ENCODE measurements at regions not wholly inside any gene's neighbourhood (a gene's known extent, or its start where the extent isn't known, plus 50 kb on each side); places are given as distances from the start of the nearest gene placed in this dataset.
"Not testable (repeated sequence)": the region's sequence is repeated elsewhere in the genome, so short reads cannot be mapped to it uniquely, and the experiment has no call there.

- CTCF ChIA-PET: no interaction called here
- DNase-seq (ENCODE audit: extremely low spot score): peak; percentile 24
- POLR2A ChIA-PET: no interaction called here
- TF ChIP-seq NFRKB (IDR thresholded peaks at IDR 0.05) (no peak), L3MBTL2 (conservative IDR thresholded peaks at IDR 0.05) (no peak), ARNT (IDR thresholded peaks at IDR 0.05) (no peak), PKNOX1 (IDR thresholded peaks at IDR 0.05) (no peak), FOXA1 (IDR thresholded peaks at IDR 0.05) (no peak), CTBP1 (IDR thresholded peaks at IDR 0.05; ENCODE audit: borderline replicate concordance) (no peak), SP1 (IDR thresholded peaks at IDR 0.05) (no peak), ZNF384 (IDR thresholded peaks at IDR 0.05) (no peak), LEF1 (IDR thresholded peaks at IDR 0.05; ENCODE audit: borderline replicate concordance) (no peak), HDGF (IDR thresholded peaks at IDR 0.05; ENCODE audit: borderline replicate concordance) (no peak), FOXM1 (IDR thresholded peaks at IDR 0.05; ENCODE audit: borderline replicate concordance) (no peak), BHLHE40 (IDR thresholded peaks at IDR 0.05; ENCODE audit: borderline replicate concordance) (no peak), SUZ12 (IDR thresholded peaks at IDR 0.05) (no peak), FOXK2 (IDR thresholded peaks at IDR 0.05) (no peak), TARDBP (IDR thresholded peaks at IDR 0.05) (no peak), ELF4 (IDR thresholded peaks at IDR 0.05) (no peak)
These were observed 51.5 kb upstream of the IFNE start for GRCh38 chr9:21533597-21533996.

DNA sequence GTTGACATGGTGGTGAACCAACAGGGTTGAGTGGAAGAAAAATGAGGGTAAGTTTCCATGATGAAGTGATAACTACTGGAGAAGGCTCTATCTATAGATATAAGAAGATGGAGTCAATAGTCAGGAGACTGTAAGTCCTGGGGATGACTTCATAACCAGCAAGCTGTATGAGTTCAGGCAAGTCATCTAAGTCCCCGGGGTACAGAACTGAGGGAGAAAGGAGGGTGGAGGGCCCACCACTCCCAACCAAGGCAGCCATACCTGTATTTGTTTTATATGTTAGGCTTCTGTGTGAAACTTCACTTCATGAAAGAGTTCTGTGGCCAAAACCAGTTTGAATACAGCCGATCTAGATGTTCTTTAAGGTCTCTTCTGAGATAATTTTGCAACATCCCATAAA, 53.3 kb upstream of the IFNE start:
- CTCF ChIA-PET: no interaction called here
- TF ChIP-seq PKNOX1 (IDR thresholded peaks at IDR 0.05): no peak
- no peak for TF ChIP-seq ELF4 (IDR thresholded peaks at IDR 0.05)
- no peak for TF ChIP-seq BHLHE40 (IDR thresholded peaks at IDR 0.05; ENCODE audit: borderline replicate concordance)
- no peak for TF ChIP-seq NFRKB (IDR thresholded peaks at IDR 0.05)
- TF ChIP-seq FOXA1 (IDR thresholded peaks at IDR 0.05): no peak
- no peak for TF ChIP-seq TARDBP (IDR thresholded peaks at IDR 0.05)
- TF ChIP-seq FOXK2 (IDR thresholded peaks at IDR 0.05): no peak
- TF ChIP-seq FOXM1 (IDR thresholded peaks at IDR 0.05; ENCODE audit: borderline replicate concordance): no peak
- DNase-seq (ENCODE audit: extremely low spot score): no peak
- POLR2A ChIA-PET: no interaction called here

DNA sequence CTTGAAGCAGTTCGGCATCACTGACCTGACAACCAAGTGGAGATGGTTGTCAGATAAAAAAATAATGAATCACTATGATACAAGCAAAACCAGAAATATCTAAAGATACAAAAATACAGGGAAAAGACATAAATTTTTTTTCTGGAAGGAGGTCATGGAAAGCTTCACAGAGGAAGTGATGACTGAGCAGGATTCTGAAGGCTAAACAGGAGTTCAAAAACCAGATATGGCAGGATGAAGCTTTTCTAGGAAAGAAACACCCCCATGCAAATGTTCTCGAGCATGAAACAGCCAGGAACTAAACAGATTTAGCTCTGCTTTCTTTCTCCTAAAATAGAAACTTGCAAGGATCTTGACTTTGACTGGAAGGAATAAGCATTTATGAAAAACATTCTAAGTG, 60.7 kb upstream of the IFNE start:
- no peak for DNase-seq (ENCODE audit: extremely low spot score)
- TF ChIP-seq CTBP1 (IDR thresholded peaks at IDR 0.05; ENCODE audit: borderline replicate concordance): no peak
- no peak for TF ChIP-seq ELF4 (IDR thresholded peaks at IDR 0.05)
- no peak for TF ChIP-seq SP1 (IDR thresholded peaks at IDR 0.05)
- no peak for TF ChIP-seq FOXK2 (IDR thresholded peaks at IDR 0.05)
- no peak for TF ChIP-seq HDGF (IDR thresholded peaks at IDR 0.05; ENCODE audit: borderline replicate concordance)
- no peak for TF ChIP-seq ARNT (IDR thresholded peaks at IDR 0.05)
- no peak for TF ChIP-seq SUZ12 (IDR thresholded peaks at IDR 0.05)
- TF ChIP-seq ZNF384 (IDR thresholded peaks at IDR 0.05): no peak
- TF ChIP-seq FOXM1 (IDR thresholded peaks at IDR 0.05; ENCODE audit: borderline replicate concordance): no peak
- TF ChIP-seq NFRKB (IDR thresholded peaks at IDR 0.05): no peak
- TF ChIP-seq FOXA1 (IDR thresholded peaks at IDR 0.05): no peak
- TF ChIP-seq L3MBTL2 (conservative IDR thresholded peaks at IDR 0.05): no peak
- no peak for TF ChIP-seq TARDBP (IDR thresholded peaks at IDR 0.05)
- POLR2A ChIA-PET: no interaction called here
- CTCF ChIA-PET: no interaction called here

- TF ChIP-seq FOXM1 (IDR thresholded peaks at IDR 0.05; ENCODE audit: borderline replicate concordance) (no peak), SP1 (IDR thresholded peaks at IDR 0.05) (no peak), L3MBTL2 (conservative IDR thresholded peaks at IDR 0.05) (no peak), ARNT (IDR thresholded peaks at IDR 0.05) (no peak), ZNF384 (IDR thresholded peaks at IDR 0.05) (no peak), NFRKB (IDR thresholded peaks at IDR 0.05) (no peak), SUZ12 (IDR thresholded peaks at IDR 0.05) (no peak), CTBP1 (IDR thresholded peaks at IDR 0.05; ENCODE audit: borderline replicate concordance) (no peak)
- DNase-seq (ENCODE audit: extremely low spot score): no peak
- CTCF ChIA-PET: no interaction called here
- POLR2A ChIA-PET: no interaction called here
These were observed 61.1 kb upstream of the IFNE start for GRCh38 chr9:21543187-21543586.

GRCh38 chr9:21543816-21544215, 61.7 kb upstream of the IFNE start:
- POLR2A ChIA-PET; DNase-seq (ENCODE audit: extremely low spot score); CTCF ChIA-PET: not testable (repeated sequence)

DNA sequence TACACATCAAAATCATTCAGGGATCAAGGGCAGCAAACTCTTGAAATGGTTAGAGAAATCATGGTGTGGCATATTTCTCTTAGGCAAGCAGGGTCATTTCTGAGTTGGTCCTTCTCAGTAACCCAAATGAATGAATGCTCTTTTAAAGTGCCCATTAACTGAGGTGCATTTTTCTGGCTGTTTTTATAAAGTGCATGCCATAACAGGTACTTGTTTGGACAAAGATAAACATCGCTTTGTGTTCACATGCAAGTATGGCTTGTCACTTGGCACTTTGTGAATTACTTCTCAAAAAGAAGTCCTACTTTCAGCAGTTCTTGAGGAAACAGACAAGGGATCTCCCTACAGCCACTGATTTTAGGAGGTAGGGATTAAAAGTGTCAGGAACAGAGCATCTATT, 64.8 kb upstream of the IFNE start:
- DNase-seq (ENCODE audit: extremely low spot score): no peak
- ChIA-PET CTCF (no interaction called here), POLR2A (no interaction called here)

GRCh38 chr9:21549251-21549765, 67.2 kb upstream of the IFNE start:
- CTCF ChIA-PET: no interaction called here
- POLR2A ChIA-PET: no interaction called here
- TF ChIP-seq PKNOX1 (IDR thresholded peaks at IDR 0.05) (peak; percentile 28; the same call in 1 of the 2 replicates), SP1 (IDR thresholded peaks at IDR 0.05) (no peak), L3MBTL2 (conservative IDR thresholded peaks at IDR 0.05) (peak; percentile 20; the same call in 1 of the 2 replicates)
- peak; percentile 38 for DNase-seq (ENCODE audit: extremely low spot score)

More for the DNA sequence above, 64.8 kb upstream of the IFNE start:
- TF ChIP-seq FOXK2 (IDR thresholded peaks at IDR 0.05) (no peak), HDGF (IDR thresholded peaks at IDR 0.05; ENCODE audit: borderline replicate concordance) (no peak)

Measured in HEK293T (cell line).